IPS DF 4.7 (cell line): ENCODE measurements at regions not wholly inside any gene's neighbourhood (a gene's known extent, or its start where the extent isn't known, plus 50 kb on each side); places are given as distances from the start of the nearest gene placed in this dataset.

ENCODE experiments used
- DNase-seq: peaks from one replicate; pipeline ENCODE4 v3.0.0-alpha.2; 2013; ENCODE audit warnings: low spot score; ENCODE audit errors: extremely low read depth

- DNase-seq, result no peak
Observed at GRCh38 chr11:36824349-36824748, 226.3 kb upstream of the RAG2 start.

GRCh38 chr11:36822829-36823228 lies 224.8 kb upstream of the RAG2 start:
- no peak for DNase-seq

- peak; percentile 14 for DNase-seq
Observed at GRCh38 chr11:36818410-36818809, 220.4 kb upstream of the RAG2 start.

- no peak for DNase-seq
Observed at GRCh38 chr11:36817336-36817965, 219.4 kb upstream of the RAG2 start.

GRCh38 chr11:36809303-36809702 lies 211.3 kb upstream of the RAG2 start:
- DNase-seq, result no peak

- DNase-seq, result no peak
Observed at GRCh38 chr11:36807871-36808270, 209.8 kb upstream of the RAG2 start.

DNA sequence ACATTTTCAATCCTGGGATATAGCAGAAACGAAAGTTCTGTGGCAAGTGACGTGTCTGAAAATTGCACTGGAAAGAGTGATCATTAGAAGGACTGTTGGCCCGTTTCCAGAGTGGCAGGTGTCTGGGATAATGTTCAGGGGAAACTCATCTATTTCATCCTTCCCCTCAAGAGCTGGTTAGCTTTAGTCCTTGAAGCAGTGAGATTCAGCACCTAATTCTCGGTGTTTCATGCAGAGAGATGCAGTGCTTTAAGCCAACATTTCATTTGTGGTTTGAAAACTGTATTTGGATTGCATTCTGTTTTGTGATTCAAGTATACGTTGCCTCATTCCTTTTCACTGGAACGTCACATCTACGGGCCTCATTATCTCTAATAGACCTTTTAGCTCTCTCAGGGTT lies 205.0 kb upstream of the RAG2 start:
- DNase-seq, result no peak

- DNase-seq, result peak; percentile 33
Observed at GRCh38 chr11:36792996-36793914, 195.2 kb upstream of the RAG2 start.

GRCh38 chr11:36791957-36792356 lies 193.9 kb upstream of the RAG2 start:
- no peak for DNase-seq

GRCh38 chr11:36790526-36790925 lies 192.5 kb upstream of the RAG2 start:
- no peak for DNase-seq

GRCh38 chr11:36783808-36784207 lies 185.8 kb upstream of the RAG2 start:
- DNase-seq, result no peak

- no peak for DNase-seq
Observed at GRCh38 chr11:36779791-36780190, 181.8 kb upstream of the RAG2 start.

DNA sequence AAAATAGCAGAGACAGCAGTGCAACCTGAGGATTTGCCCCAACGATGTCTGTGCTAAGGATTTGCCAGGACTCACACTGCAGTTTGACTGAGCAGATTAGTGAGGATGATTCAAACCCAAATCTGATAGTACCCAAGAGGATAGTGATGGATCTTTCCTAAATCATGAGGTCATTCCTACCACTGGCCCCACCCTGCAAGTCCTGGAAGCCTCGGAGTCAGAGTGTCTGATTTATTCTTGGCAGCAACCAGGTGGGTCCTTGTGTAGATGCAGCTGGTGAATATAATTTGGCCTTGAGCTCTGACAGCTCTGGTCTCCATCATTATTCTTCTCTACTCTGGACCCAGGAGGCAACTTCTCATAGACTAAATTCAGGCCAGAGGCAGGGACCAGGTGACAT lies 179.3 kb upstream of the RAG2 start:
- no peak for DNase-seq

DNA sequence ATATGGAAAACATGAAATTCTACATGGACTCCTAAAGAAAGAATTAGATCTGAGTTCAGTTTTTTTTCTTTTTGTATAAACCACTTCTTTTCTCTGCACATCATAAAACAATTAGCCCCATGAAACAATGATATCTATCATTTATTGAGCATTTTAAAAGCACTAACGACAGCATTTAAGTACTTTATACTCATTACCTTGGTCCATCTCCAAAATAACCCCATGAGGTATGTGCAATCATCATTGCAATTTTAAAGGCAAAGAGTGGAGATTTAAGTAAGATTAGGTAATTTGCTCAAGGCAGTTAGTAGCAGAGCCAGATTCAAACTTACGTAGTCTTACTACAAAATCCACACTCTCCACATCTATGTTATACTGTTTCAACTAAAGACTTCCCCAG lies 177.7 kb upstream of the RAG2 start:
- no peak for DNase-seq

- no peak for DNase-seq
Observed at GRCh38 chr11:36775130-36775529, 177.1 kb upstream of the RAG2 start.

DNA sequence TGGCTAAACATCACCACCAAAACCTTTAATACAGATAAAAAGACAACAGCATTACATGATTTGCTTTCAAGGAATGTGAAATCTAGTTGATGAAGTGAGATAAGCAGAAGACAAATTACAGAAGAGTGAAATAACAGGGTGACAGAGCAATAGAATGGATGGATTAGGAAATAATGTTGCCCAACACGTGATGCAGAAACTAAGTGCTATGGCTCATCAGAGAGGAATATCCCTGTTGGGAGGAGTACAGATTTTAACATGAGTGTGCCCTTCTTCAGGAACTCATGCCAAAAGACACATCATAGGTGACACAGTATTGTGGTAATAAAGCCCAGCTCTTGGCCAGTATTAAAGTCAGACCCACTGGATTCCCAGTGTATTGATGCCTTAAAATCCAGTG lies 176.6 kb upstream of the RAG2 start:
- no peak for DNase-seq

DNA sequence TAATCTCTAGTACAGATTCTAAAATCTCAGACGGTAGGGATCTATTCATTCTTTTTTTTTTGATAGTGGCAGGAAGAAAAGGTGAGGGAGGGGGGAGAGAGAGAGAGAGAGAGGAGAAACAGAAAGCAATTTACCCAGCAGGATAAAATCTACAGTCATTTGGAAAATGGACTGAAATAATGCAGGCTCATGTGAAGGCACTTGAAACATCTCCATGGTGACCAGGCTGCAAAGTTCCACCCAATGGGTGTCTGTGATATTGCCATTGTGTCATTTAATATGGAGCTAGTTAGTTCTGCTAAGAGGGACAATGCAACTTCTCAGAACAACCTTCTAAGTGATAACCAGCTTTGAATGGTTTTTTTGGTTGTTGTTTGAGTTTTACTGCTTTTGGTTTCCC lies 165.2 kb upstream of the RAG2 start:
- no peak for DNase-seq

- no peak for DNase-seq
Observed at GRCh38 chr11:36757075-36757474, 159.0 kb upstream of the RAG2 start.

GRCh38 chr11:36753960-36754359 lies 155.9 kb upstream of the RAG2 start:
- no peak for DNase-seq

DNA sequence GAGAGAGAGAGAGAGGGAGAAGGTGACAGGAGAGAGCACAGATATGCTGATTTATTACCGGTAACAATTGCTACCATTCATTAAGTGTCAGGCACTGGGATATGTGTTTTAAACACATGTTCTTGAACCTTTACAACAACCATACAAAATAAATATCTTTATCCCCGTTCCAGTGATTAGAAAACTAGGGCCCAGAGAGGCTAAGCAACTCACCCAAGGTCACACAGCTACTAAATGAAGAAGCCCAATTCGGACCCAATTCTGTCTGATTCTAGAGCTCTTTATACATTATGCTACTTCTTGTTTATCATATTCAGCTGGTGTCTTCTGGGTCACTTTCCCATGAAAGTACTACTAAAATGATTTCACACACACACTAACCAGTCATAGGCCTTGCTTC lies 154.0 kb upstream of the RAG2 start:
- DNase-seq, result no peak

GRCh38 chr11:36751335-36751781 lies 153.3 kb upstream of the RAG2 start:
- DNase-seq, result no peak

DNA sequence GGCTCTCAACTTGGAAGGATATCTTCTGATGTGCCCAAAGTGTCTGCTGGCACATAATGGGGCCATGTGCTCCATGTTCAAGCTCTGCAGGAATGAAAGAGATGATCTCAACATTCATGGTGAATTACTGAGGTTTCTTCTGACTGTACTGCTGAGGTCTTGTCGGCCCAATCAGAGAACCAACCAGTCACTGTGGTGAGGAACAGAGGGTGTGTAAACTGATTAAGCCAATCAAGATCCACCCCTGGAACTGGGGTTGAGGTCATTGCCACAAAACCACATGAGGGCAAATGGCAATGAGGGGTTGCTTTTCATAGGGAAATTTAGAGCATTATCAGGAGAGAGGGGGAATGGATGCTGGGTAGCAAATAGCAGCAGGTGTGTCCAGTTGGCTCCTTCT lies 152.3 kb upstream of the RAG2 start:
- DNase-seq, result peak; percentile 16

DNA sequence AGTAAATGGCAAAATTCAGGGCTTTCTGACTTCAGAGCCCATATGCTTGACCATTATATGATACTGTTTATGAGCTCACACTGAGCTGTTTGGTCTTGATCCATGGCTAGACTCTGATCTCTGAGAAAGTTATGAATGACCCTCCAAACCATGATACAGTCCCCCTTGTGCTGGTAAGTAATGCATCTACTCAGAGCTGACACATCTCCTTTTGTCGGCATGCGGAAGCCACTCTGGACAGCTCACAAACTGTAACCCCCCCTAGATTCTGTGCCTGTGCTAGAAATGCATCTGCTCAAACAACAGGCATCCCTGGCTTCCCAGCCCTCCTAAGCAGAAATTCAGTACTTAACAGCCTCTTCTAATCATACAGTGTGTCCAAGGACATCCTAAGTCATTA lies 150.8 kb upstream of the RAG2 start:
- no peak for DNase-seq
